ENCODE measurements at regions not wholly inside any gene's neighbourhood (a gene's known extent, or its start where the extent isn't known, plus 50 kb on each side); places are given as distances from the start of the nearest gene placed in this dataset.

DNA sequence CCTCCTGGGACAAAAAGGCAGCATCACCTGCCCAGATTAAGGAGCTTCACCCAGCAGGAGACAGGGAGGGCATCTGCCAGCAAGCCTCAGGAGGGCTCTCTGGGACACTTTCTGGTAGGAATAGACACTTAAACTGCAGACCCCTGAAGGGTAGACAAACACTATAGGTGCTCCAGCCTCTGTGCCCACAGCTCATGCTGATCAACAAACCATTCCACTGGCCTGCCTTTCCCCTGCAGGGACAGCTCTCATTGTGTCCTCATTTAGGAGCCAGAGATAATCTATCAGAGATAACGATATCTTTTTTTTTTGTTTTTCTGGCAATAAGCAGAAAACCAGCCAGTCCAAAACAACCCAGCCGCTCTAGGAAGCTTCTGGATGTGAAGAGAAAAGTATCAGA is 251.8 kb upstream of the CCDC196 start:
- no peaks in the 10 kb centered on the region for H3K36me3 ChIP-seq (ENCODE audit: low read length)
- 0 out of 2 replicates have a peak, but pooled peaks cover 2% of the 10 kb centered on the region for H3K27me3 ChIP-seq (ENCODE audit: low read length)
- H3K9me3 ChIP-seq (ENCODE audit: insufficient read depth, low read length) = no peaks in the 10 kb centered on the region
- H3K9ac ChIP-seq (ENCODE audit: low read length) = no peak overlapping the region
- no peak overlapping the region for H3K4me3 ChIP-seq (ENCODE audit: insufficient read depth, low read length, poor library complexity, severe bottlenecking)
- no peaks in the 10 kb centered on the region for H3K9me2 ChIP-seq (replicated peaks; ENCODE audit: insufficient read depth, low read length)
- no peak overlapping the region for H3K4me2 ChIP-seq (ENCODE audit: low read depth, low read length, poor library complexity, severe bottlenecking)
- no peaks in the 10 kb centered on the region for H3K79me2 ChIP-seq (ENCODE audit: insufficient read depth, low read length)
- H3K27ac ChIP-seq (ENCODE audit: low read depth, low read length) = no peak overlapping the region
- no peak overlapping the region for H2AFZ ChIP-seq (ENCODE audit: low read depth, low read length, severe bottlenecking)
- H4K20me1 ChIP-seq (ENCODE audit: low read depth, low read length) = no peaks in the 10 kb centered on the region
- H3F3A ChIP-seq (ENCODE audit: insufficient read depth) = no peaks in the 10 kb centered on the region
- no peak for TF ChIP-seq EZH2phosphoT487 (conservative IDR thresholded peaks at IDR 0.05; ENCODE audit: low read length)
- TF ChIP-seq, protein P1, sequence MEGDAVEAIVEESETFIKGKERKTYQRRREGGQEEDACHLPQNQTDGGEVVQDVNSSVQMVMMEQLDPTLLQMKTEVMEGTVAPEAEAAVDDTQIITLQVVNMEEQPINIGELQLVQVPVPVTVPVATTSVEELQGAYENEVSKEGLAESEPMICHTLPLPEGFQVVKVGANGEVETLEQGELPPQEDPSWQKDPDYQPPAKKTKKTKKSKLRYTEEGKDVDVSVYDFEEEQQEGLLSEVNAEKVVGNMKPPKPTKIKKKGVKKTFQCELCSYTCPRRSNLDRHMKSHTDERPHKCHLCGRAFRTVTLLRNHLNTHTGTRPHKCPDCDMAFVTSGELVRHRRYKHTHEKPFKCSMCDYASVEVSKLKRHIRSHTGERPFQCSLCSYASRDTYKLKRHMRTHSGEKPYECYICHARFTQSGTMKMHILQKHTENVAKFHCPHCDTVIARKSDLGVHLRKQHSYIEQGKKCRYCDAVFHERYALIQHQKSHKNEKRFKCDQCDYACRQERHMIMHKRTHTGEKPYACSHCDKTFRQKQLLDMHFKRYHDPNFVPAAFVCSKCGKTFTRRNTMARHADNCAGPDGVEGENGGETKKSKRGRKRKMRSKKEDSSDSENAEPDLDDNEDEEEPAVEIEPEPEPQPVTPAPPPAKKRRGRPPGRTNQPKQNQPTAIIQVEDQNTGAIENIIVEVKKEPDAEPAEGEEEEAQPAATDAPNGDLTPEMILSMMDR (IDR thresholded peaks at IDR 0.05; ENCODE audit: insufficient read depth, low read length, poor library complexity, severe bottlenecking) = no peak

GRCh38 chr14:66237741-66238140 is 248.4 kb upstream of the CCDC196 start:
- Histone ChIP-seq H3K9me3 (ENCODE audit: insufficient read depth, low read length) (no peaks in the 10 kb centered on the region), H3F3A (ENCODE audit: insufficient read depth) (no peaks in the 10 kb centered on the region), H3K27ac (ENCODE audit: low read depth, low read length) (no peak overlapping the region), H3K36me3 (ENCODE audit: low read length) (no peaks in the 10 kb centered on the region), H3K9me2 (replicated peaks; ENCODE audit: insufficient read depth, low read length) (no peaks in the 10 kb centered on the region), H2AFZ (ENCODE audit: low read depth, low read length, severe bottlenecking) (no peak overlapping the region), H3K27me3 (ENCODE audit: low read length) (no peaks in the 10 kb centered on the region), H3K79me2 (ENCODE audit: insufficient read depth, low read length) (no peaks in the 10 kb centered on the region), H3K4me3 (ENCODE audit: insufficient read depth, low read length, poor library complexity, severe bottlenecking) (no peak overlapping the region), H4K20me1 (ENCODE audit: low read depth, low read length) (no peaks in the 10 kb centered on the region), H3K4me2 (ENCODE audit: low read depth, low read length, poor library complexity, severe bottlenecking) (no peak overlapping the region), H3K9ac (ENCODE audit: low read length) (no peak overlapping the region)
- TF ChIP-seq EZH2phosphoT487 (conservative IDR thresholded peaks at IDR 0.05; ENCODE audit: low read length) = no peak
- TF ChIP-seq, protein P1 (IDR thresholded peaks at IDR 0.05; ENCODE audit: insufficient read depth, low read length, poor library complexity, severe bottlenecking) = no peak

- no peak overlapping the region for H3K27ac ChIP-seq (ENCODE audit: low read depth, low read length)
- no peak overlapping the region for H3K4me2 ChIP-seq (ENCODE audit: low read depth, low read length, poor library complexity, severe bottlenecking)
- no peak overlapping the region for H3K9ac ChIP-seq (ENCODE audit: low read length)
- no peaks in the 10 kb centered on the region for H3K79me2 ChIP-seq (ENCODE audit: insufficient read depth, low read length)
- H3K36me3 ChIP-seq (ENCODE audit: low read length) = no peaks in the 10 kb centered on the region
- no peak for TF ChIP-seq EZH2phosphoT487 (conservative IDR thresholded peaks at IDR 0.05; ENCODE audit: low read length)
- TF ChIP-seq, protein P1 (IDR thresholded peaks at IDR 0.05; ENCODE audit: insufficient read depth, low read length, poor library complexity, severe bottlenecking) = no peak
- H3K27me3 ChIP-seq (ENCODE audit: low read length) = no peaks in the 10 kb centered on the region
- no peaks in the 10 kb centered on the region for H4K20me1 ChIP-seq (ENCODE audit: low read depth, low read length)
- no peaks in the 10 kb centered on the region for H3K9me2 ChIP-seq (replicated peaks; ENCODE audit: insufficient read depth, low read length)
- no peak overlapping the region for H2AFZ ChIP-seq (ENCODE audit: low read depth, low read length, severe bottlenecking)
- no peak overlapping the region for H3K4me3 ChIP-seq (ENCODE audit: insufficient read depth, low read length, poor library complexity, severe bottlenecking)
- no peaks in the 10 kb centered on the region for H3F3A ChIP-seq (ENCODE audit: insufficient read depth)
- no peaks in the 10 kb centered on the region for H3K9me3 ChIP-seq (ENCODE audit: insufficient read depth, low read length)
These were observed 247.2 kb upstream of the CCDC196 start for GRCh38 chr14:66238969-66239368.

Data from SU-DHL-6 (cell line).